ENCODE measurements at regions not wholly inside any gene's neighbourhood (a gene's known extent, or its start where the extent isn't known, plus 50 kb on each side); places are given as distances from the start of the nearest gene placed in this dataset.

GRCh38 chr3:81013360-81013759, 748.1 kb downstream of the GBE1 start:
- TF ChIP-seq CTCF (IDR thresholded peaks at IDR 0.05) = no peak

GRCh38 chr3:81005992-81006391, 755.5 kb downstream of the GBE1 start:
- peak; percentile 44; the same call in 1 of the 2 replicates for TF ChIP-seq CTCF (IDR thresholded peaks at IDR 0.05)

GRCh38 chr3:81003817-81004216, 757.6 kb downstream of the GBE1 start:
- TF ChIP-seq CTCF (IDR thresholded peaks at IDR 0.05) = no peak

GRCh38 chr3:81003008-81003645, 758.3 kb downstream of the GBE1 start:
- TF ChIP-seq CTCF (IDR thresholded peaks at IDR 0.05) = no peak

- no peak for TF ChIP-seq CTCF (IDR thresholded peaks at IDR 0.05)
Observed at GRCh38 chr3:80999481-80999880, 762.0 kb downstream of the GBE1 start.

GRCh38 chr3:80998022-80998421, 763.4 kb downstream of the GBE1 start:
- TF ChIP-seq CTCF (IDR thresholded peaks at IDR 0.05) = no peak

- TF ChIP-seq CTCF (IDR thresholded peaks at IDR 0.05) = no peak
Observed at GRCh38 chr3:80997622-80998021, 763.8 kb downstream of the GBE1 start.

GRCh38 chr3:80994767-80995166, 766.7 kb downstream of the GBE1 start:
- TF ChIP-seq CTCF (IDR thresholded peaks at IDR 0.05) = no peak
